CD4-positive, alpha-beta T cell treated with Interferon alpha-2 for 1 hour (primary cell): ENCODE measurements at regions not wholly inside any gene's neighbourhood (a gene's known extent, or its start where the extent isn't known, plus 50 kb on each side); places are given as distances from the start of the nearest gene placed in this dataset.
"Not testable (repeated sequence)": the region's sequence is repeated elsewhere in the genome, so short reads cannot be mapped to it uniquely, and the experiment has no call there.

Experiments used
- DNase-seq, 2 donors: peaks; one replicate each; pipeline ENCODE4 v3.0.0-alpha.2; 2020 to 2022

DNA sequence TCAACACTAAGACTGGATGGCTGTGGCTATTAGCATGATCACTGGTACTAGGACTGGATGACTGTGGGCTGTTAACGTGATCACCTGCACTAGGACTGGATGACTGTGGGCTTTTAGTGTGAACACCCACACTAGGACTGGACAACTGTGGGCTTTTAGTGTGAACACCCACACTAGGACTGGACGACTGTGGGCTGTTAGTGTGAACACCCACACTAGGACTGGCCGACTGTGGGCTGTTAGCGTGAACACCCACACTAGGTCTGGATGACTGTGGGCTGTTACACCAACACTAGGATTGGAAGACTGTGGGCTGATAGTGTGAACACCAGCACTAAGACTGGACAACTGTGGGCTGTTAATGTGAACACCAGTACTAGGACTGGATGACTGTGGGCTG lies 329.2 kb downstream of the OSTF1 start:
- no peak for DNase-seq

DNA sequence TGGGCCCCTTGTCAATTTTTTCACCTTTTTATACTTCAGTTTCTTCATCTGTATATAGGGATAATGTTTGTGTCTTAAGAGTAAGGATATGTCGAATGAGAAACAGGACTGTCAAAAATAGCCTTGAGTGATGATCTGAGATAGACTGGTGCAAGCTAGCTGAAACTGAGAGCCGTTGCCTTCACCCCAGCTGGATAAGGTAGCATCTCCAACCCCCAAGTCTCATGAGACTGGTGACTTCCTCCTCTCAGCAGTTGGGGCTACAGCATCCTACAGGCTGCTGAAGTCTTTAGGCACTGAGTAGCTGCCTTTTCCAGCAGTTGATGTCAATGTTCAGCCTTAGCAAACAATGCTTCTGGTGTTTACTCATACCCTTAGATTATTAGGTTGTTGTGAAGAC lies 330.2 kb downstream of the OSTF1 start:
- DNase-seq = no peak

DNA sequence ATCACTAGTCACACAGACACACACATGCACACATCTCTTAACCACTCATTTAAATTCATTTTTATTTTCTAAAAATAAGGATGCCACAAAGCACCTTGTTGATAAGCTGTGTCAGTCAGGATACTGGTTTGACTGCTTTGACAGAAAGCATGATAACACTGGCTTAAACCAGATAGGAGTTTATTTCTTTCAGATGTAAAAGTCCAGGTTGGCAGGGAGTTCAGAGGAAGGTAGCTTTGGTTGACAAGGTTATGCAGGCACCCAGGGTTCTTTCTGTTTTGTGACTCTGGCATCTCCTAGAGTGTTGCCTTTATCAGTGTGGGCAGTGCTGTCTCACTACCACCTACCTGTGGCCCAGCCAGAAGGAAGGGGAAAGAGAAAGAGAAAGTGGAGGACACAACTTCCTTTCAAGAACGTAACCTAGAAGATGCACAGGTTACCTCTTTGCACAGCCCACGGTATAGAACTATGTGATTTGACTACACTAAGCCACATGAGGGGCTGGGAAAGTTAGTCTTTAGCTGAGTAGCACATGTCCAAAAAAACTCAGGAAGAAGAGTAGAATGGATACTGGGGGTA lies 334.7 kb downstream of the OSTF1 start:
- DNase-seq = no peak

DNA sequence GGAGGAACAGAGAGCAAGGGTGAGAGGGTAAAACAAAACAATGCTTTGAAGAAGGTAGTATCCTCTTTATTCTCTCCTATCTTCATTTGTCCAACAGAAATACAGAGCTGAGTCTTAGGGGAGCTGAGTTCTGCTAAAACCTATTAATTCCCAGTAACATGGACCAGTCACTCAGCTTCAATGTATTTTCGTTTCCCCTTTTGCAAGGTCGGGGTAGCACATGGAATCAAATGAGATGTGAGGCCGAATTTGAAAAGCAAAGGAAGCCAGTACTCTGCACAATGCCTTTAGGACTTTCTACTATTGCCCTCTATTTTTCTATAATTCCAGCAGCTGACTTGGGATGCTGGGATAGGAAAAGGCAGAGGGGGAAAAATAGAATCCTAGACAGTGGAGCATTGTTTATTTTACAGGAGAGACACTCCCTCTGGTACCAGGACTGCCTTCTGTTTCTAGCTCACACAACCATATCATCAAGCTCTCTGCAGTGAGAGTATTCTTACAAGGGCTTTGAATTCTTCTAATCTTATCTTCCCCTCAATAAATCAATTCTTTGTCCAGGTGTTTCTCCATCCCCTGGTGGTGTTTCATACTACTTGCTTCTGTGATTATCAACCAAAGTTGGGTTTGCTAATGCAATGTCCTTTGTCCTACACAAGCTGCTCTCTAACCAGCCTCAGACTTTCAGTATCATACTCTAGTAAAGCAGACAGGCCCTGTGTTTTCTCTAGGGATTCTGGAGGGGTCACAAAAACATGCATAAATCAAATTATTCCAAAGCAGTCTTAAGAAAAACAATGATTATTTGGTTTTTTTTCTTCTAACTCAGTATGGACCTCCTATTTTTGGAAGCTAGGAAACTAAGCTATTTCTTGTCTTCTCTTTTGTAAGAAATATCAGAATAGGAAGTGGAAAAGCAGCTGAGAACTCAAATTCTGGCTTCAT lies 341.5 kb downstream of the OSTF1 start:
- no peak for DNase-seq

DNA sequence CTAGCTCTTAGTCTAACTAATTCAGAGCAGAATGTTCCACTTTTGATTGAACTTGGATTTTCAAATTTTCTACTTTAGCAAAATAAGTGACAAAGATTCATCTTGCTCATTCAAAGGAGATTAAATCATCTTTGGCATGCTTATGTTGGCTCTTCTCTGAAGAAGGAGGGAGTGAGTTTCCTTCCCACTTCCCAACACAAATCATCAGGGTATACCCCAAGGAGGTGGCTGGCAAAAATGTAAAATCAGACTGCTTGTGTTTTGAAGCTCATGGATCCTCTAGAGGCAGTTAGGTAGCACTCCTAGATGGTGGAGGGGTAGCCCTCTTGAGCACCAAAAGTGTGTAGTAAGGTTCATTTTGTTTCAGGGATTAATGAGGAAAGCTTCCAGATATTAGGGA lies 343.1 kb downstream of the OSTF1 start:
- no peak for DNase-seq

DNA sequence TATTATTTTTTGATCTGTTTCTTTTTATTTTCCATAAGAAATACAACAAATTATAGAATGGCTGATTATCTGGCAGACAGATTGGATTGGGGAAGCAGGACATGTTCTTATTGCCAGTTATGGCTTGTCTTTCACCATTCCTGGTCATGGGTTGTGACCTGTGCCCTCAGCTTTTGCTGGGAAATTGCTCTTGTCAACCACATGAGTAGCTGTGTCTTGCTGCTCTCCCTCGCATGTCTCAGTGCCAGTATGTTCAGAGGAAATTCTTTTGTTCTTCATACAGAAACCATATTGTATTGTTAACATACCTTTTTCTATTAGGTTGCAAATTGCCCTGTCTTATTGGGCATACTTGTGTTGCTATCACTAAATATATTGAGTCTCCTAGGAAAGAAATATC lies 344.1 kb downstream of the OSTF1 start:
- DNase-seq = no peak

DNA sequence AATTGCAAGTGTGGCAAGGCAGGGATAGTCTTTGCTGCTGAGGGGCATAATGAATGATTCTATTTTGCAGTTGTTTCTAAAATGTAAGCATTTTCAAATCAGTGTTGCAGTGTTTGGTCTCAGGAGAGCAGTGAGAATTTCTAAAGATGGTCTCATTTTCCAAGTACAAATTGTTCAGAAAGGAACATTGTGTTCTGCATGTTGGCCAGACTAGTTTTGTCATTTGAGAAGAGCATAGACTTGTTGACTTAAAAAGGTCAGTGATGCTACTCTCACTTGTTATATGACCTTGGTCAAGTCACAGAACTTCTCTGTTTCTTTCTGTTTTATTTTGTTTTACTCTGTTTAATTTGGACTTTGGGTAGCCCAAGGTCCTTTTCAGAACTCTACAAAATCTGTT lies 344.6 kb downstream of the OSTF1 start:
- no peak for DNase-seq

GRCh38 chr9:75438716-75439115 lies 350.4 kb downstream of the OSTF1 start:
- no peak for DNase-seq

DNA sequence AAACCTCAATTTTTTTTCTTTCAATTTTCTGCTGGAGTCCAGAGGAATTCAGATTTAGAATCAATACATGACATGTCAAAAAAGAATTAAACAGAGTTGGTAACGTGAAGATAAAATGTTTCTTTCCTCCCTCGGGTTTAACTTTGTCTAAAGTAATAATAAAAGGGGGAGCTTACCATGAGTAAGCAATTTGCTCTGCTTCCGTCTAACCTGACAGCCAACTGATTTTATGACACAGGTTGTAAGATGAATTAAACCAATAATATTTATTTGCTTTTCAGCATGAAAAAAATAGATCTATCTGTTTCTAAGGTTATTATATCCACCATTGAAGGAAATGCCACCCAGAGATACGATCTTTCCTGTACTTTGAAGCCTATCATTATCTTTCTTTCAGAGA lies 352.6 kb downstream of the OSTF1 start:
- DNase-seq = no peak

DNA sequence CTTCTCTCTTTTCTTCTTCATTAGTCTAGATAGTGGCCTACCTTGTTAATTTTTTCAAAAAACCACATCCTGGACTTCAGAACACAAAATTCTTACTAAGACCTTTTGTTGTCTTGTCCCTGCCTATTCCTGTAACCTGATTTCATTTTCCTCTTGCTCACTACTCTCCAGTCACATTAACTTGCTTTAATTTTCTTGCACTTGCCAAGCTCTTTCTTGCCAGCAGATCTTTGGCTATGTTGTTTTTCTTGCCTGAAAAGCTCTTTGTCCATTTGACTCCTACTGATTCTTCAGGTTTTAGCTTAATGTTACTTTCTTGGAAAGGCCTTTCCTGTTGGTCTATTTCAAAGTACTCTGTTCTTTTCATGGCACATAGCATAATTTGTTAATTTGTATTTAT lies 356.8 kb downstream of the OSTF1 start:
- no peak for DNase-seq

DNA sequence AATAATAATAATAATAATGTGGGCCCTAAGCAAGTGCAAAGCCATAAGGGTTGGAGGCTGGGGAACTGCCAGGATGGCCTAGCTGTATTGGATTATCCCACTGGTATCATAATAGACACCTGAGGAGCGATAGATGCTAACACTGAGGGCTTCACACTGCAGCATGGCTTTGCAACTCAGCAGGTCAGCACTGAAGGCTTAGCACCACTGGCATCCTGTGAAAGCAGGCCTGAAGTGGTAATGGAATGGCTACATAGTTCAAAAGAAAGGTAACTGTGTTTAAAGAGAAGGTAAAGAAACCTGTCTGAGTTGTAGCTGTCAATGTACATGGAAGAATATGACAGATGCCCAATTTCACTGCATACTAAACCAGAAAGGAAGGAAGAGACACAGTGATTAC lies 359.0 kb downstream of the OSTF1 start:
- no peak for DNase-seq

DNA sequence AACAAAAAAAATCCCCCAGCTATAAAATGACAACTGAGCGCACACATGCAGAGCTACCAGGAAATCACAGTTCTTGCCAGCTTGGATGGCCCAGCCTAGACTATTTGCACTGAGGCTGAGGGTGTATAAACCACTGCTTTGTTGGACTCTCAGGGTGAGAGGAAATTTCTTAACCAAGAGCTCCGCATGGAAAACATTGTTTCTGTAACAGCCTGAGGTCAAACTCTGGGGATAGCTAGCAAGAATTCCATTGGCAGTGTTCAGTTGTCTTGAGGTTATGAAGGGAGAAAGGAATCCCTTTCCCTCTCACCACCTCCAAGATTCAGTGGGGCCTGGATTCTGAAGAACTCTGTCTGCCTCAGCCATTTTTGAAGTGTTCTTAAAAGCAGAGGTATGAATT lies 360.0 kb downstream of the OSTF1 start:
- DNase-seq = no peak

- DNase-seq = no peak
Measured at GRCh38 chr9:75448955-75449354, 360.6 kb downstream of the OSTF1 start.

- no peak for DNase-seq
Measured at GRCh38 chr9:75451045-75451444, 362.7 kb downstream of the OSTF1 start.

DNA sequence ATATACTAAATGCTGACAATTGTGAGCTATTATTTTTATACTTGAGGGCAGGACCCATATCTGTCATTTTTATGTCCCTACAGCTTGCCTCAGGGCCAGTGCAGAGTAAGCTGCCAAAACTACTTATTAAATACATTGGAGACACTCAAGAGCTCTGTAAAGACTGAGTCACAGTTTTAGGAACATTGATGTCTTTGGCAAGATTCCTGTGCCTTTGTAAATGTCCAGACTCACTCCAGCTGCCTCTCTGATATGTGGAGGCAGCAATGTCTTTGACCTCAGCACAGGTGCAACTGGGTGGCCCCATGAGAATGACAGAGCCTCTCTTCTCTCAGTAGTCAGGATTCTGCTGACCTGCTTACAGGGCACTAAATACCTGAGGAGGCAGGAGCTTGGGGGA lies 363.2 kb downstream of the OSTF1 start:
- no peak for DNase-seq

GRCh38 chr9:75452512-75452911 lies 364.2 kb downstream of the OSTF1 start:
- DNase-seq = no peak

DNA sequence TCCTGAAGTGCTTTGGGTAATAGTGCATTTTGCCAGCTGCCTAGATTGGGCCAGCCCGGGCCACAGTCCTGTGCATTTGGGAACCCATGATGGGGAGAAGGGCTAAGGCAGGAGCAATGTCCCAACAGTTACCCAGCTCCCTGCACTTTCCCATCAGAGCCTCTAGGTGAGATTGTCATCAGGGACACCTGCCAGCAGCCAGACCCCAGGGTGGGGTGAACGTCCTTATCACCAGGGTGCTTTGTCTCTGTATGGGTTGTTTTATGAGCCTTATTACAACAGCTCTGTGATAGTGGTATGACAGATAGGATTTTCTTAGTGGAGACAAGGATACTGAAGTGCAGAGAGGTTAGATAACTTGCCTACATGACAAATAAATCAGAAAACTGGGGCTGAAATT lies 365.7 kb downstream of the OSTF1 start:
- DNase-seq = no peak

- no peak for DNase-seq
Measured at GRCh38 chr9:75454891-75455290, 366.6 kb downstream of the OSTF1 start.

DNA sequence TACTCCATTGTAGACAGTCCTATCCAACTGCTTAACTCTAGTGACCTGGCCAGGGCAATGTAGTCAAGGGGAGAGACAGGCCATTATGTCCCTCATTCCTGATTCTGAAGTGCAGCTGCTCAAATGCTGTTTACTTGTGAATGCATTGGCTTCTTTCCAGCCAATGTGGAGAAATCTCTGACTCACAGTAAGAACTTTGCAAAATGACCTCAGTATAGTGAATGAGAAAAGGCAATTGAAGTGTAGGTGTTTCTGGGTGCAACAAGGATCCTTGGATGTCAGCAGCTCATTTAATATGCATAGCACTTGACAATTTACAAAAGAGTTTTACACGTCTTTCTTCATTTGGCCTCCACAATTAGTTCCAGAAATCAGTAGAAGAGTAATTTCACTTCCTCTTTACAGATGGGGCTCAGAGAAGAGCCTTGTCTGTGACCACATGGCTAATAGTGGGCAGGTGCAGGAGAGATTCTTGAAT lies 367.2 kb downstream of the OSTF1 start:
- no peak for DNase-seq

DNA sequence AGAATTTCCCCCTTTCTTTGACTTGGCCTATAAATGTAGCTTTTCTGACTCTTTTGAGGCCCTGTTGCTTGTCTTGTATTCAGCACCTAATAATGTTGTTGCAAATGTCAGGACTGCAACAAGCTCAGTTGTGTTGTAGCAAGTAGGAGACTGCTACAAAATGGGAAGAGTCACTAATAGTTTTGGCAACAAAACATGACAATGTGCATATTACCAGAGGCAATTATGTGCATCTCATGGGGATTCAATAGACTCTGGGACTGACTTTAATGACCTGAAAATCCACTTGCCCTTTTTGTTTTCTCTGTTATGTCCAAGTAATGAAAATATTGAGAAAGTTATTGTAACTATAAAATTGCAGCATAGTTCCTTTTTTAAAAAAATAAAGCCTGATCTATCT lies 368.4 kb downstream of the OSTF1 start:
- DNase-seq = no peak

GRCh38 chr9:75457474-75458011 lies 369.2 kb downstream of the OSTF1 start:
- DNase-seq = no peak

DNA sequence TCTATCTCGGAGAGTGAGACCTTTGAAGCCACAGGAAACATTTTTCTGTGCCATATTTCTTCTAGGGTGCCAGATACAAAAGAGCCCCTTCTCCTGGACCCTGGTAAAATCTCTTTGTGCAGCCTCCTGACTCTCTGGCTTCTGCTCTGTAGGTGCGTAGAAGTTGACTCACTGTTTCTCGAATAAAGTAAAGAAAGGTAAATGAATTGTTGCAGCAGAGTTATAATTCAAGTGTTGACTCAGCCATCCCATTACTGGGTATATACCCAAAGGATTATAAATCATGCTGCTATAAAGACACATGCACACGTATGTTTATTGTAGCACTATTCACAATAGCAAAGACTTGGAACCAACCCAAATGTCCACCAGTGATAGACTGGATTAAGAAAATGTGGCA lies 371.0 kb downstream of the OSTF1 start:
- not testable (repeated sequence) for DNase-seq

DNA sequence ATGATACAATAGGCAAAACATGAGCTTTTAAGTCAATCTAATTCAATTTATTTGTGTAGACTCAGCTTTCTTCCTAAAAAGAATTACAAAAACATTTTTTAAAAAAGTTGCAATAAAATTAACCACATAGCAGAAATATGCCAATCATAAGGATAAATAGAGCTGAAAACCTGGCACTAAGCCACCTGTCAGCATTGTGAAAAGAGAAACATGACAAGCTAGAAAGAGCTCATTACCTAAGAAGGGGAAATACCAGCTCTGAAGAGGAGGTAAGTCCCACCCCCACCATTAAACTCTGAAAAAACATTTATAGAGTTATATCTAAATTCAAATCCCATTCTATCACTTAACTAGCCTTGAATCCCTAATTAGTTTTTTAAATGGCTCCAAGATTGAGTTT lies 372.9 kb downstream of the OSTF1 start:
- no peak for DNase-seq

- DNase-seq = no peak
Measured at GRCh38 chr9:75462866-75463265, 374.6 kb downstream of the OSTF1 start.
